NCI-H748 (cell line): ENCODE measurements at regions not wholly inside any gene's neighbourhood (a gene's known extent, or its start where the extent isn't known, plus 50 kb on each side); places are given as distances from the start of the nearest gene placed in this dataset.

Experiments used
- DNase-seq: peaks from one replicate; lab custom pipeline; 2025; ENCODE audit not compliant: unreplicated experiment; lab: John Stamatoyannopoulos, UW

GRCh38 chr9:69955536-69956355, 87.9 kb upstream of the MAMDC2 start:
- DNase-seq: no peak

GRCh38 chr9:69961843-69962242, 81.8 kb upstream of the MAMDC2 start:
- DNase-seq: no peak

- DNase-seq: no peak
Observed at GRCh38 chr9:69963803-69964202, 79.8 kb upstream of the MAMDC2 start.

- DNase-seq: no peak
Observed at GRCh38 chr9:69964446-69964845, 79.2 kb upstream of the MAMDC2 start.

- DNase-seq: no peak
Observed at GRCh38 chr9:69965416-69966145, 78.1 kb upstream of the MAMDC2 start.

- DNase-seq: no peak
Observed at GRCh38 chr9:69967344-69967743, 76.3 kb upstream of the MAMDC2 start.

- DNase-seq: no peak
Observed at GRCh38 chr9:69970001-69970533, 73.6 kb upstream of the MAMDC2 start.

- DNase-seq: peak; percentile 89
Observed at GRCh38 chr9:69971643-69972449, 71.8 kb upstream of the MAMDC2 start.

GRCh38 chr9:69975681-69976080, 68.0 kb upstream of the MAMDC2 start:
- DNase-seq: no peak

GRCh38 chr9:69976152-69976551, 67.5 kb upstream of the MAMDC2 start:
- DNase-seq: peak; percentile 29

- DNase-seq: no peak
Observed at GRCh38 chr9:69980041-69980440, 63.6 kb upstream of the MAMDC2 start.

- no peak for DNase-seq
Observed at GRCh38 chr9:69980591-69980990, 63.1 kb upstream of the MAMDC2 start.

- peak; percentile 85 for DNase-seq
Observed at GRCh38 chr9:69981686-69982445, 61.8 kb upstream of the MAMDC2 start.

GRCh38 chr9:69984831-69985230, 58.8 kb upstream of the MAMDC2 start:
- no peak for DNase-seq

GRCh38 chr9:69985971-69986370, 57.7 kb upstream of the MAMDC2 start:
- DNase-seq: no peak

GRCh38 chr9:69986970-69987369, 56.7 kb upstream of the MAMDC2 start:
- no peak for DNase-seq

GRCh38 chr9:69987457-69987856, 56.2 kb upstream of the MAMDC2 start:
- DNase-seq: no peak

- DNase-seq: peak; percentile 75
Observed at GRCh38 chr9:69993110-69993509, 50.5 kb upstream of the MAMDC2 start.
